Neural progenitor cell (in vitro differentiated cells): ENCODE measurements at regions not wholly inside any gene's neighbourhood (a gene's known extent, or its start where the extent isn't known, plus 50 kb on each side); places are given as distances from the start of the nearest gene placed in this dataset.
A peak's percentile ranks its signal among the peaks of the same experiment; 100 is the strongest.

Experiments used
- DNase-seq: peaks from one replicate; pipeline ENCODE4 v3.0.0-alpha.2; 2016; ENCODE audit warnings: low spot score
- H2AFZ ChIP-seq: fragments of 200-600 bp; sonication (generic); replicated peaks from 2 replicates; pipeline ENCODE4 v1.6.1; 2016; ENCODE audit warnings: antibody characterized with exemption
- H3F3A ChIP-seq: fragments of 200-600 bp; sonication (generic); 2 replicates; pipeline ENCODE4 v1.6.1; 2016; ENCODE audit warnings: antibody characterized with exemption, low read depth
- H3K27ac ChIP-seq: fragments of 200-600 bp; sonication (generic); 2 replicates; pipeline ENCODE4 v1.5.1; 2016; ENCODE audit warnings: mild to moderate bottlenecking
- H3K27me3 ChIP-seq: fragments of 200-600 bp; sonication (generic); 2 replicates; pipeline ENCODE4 v1.6.1; 2016; ENCODE audit warnings: mild to moderate bottlenecking, moderate library complexity
- H3K36me3 ChIP-seq: fragments of 200-600 bp; sonication (generic); 2 replicates; pipeline ENCODE4 v1.5.1; 2016
- H3K4me1 ChIP-seq: fragments of 200-600 bp; sonication (generic); 2 replicates; pipeline ENCODE4 v1.6.1; 2016; ENCODE audit warnings: mixed run types
- H3K4me2 ChIP-seq: fragments of 200-600 bp; sonication (generic); 2 replicates; pipeline ENCODE4 v1.6.1; 2016
- H3K4me3 ChIP-seq: fragments of 200-600 bp; sonication (generic); 2 replicates; pipeline ENCODE4 v1.5.1; 2016
- H3K79me2 ChIP-seq: fragments of 200-600 bp; sonication (generic); 2 replicates; pipeline ENCODE4 v1.6.1; 2016; ENCODE audit warnings: low read depth
- H3K9ac ChIP-seq: fragments of 200-600 bp; sonication (generic); 2 replicates; pipeline ENCODE4 v1.6.1; 2016
- H3K9me3 ChIP-seq: fragments of 200-600 bp; sonication (generic); 2 replicates; pipeline ENCODE4 v1.5.1; 2016; ENCODE audit warnings: low read depth
- H4K20me1 ChIP-seq: fragments of 200-600 bp; sonication (generic); 2 replicates; pipeline ENCODE4 v1.6.1; 2016; ENCODE audit warnings: low read depth
- H3K27ac Mint-ChIP-seq: 3 replicates; pipeline ENCODE4 v1.8.0; 2021; ENCODE audit warnings: mixed read lengths
- H3K27me3 Mint-ChIP-seq: 2 replicates; pipeline ENCODE4 v1.8.0; 2022; ENCODE audit warnings: low read depth, mild to moderate bottlenecking, inconsistent platforms, moderate library complexity, mixed read lengths; ENCODE audit not compliant: insufficient read depth
- H3K36me3 Mint-ChIP-seq: 3 replicates; pipeline ENCODE4 v1.8.0; 2021; ENCODE audit warnings: mixed read lengths
- H3K4me1 Mint-ChIP-seq: 3 replicates; pipeline ENCODE4 v1.8.0; 2021; ENCODE audit warnings: mixed read lengths
- H3K4me3 Mint-ChIP-seq: 3 replicates; pipeline ENCODE4 v1.8.0; 2021; ENCODE audit warnings: mild to moderate bottlenecking, moderate library complexity, mixed read lengths
- H3K9me3 Mint-ChIP-seq: 3 replicates; pipeline ENCODE4 v1.8.0; 2020; ENCODE audit warnings: mixed read lengths
- CTCF ChIP-seq: fragments of 200-600 bp; sonication (generic); IDR thresholded peaks from 2 replicates; pipeline ENCODE4 v1.5.1; 2017; ENCODE audit warnings: antibody characterized with exemption, mild to moderate bottlenecking
- EZH2 ChIP-seq: fragments of 200-600 bp; sonication (generic); IDR thresholded peaks from 2 replicates; pipeline ENCODE4 v1.6.1; 2017; ENCODE audit warnings: antibody characterized with exemption, mild to moderate bottlenecking, moderate library complexity
- EZH2phosphoT487 ChIP-seq: fragments of 200-600 bp; sonication (generic); IDR thresholded peaks from 2 replicates; pipeline ENCODE4 v1.6.1; 2017; ENCODE audit warnings: antibody characterized with exemption

GRCh38 chr2:175461839-175462238, 280.3 kb upstream of the ATP5MC3 start:
- Histone ChIP-seq H3K9ac (no peak overlapping the region), H3K4me2 (no peak overlapping the region), H3K4me1 (no peaks in the 10 kb centered on the region), H3K4me3 (no peak overlapping the region), H3K79me2 (no peaks in the 10 kb centered on the region), H3F3A (no peaks in the 10 kb centered on the region), H3K36me3 (no peaks in the 10 kb centered on the region), H3K27me3 (no peaks in the 10 kb centered on the region), H2AFZ (no peak overlapping the region), H4K20me1 (no peaks in the 10 kb centered on the region), H3K27ac (no peak overlapping the region), H3K9me3 (no peaks in the 10 kb centered on the region)
- no peaks in the 10 kb centered on the region for H3K36me3 Mint-ChIP-seq
- DNase-seq, result no peak
- TF ChIP-seq CTCF (no peak), EZH2phosphoT487 (no peak), EZH2 (no peak)
- H3K4me3 Mint-ChIP-seq, result no peak overlapping the region
- H3K4me1 Mint-ChIP-seq, result no peaks in the 10 kb centered on the region
- H3K27ac Mint-ChIP-seq, result no peak overlapping the region
- no peaks in the 10 kb centered on the region for H3K27me3 Mint-ChIP-seq
- H3K9me3 Mint-ChIP-seq, result peaks cover 8% of the 10 kb centered on the region

- Mint-ChIP-seq H3K4me1 (no peaks in the 10 kb centered on the region), H3K27ac (no peak overlapping the region), H3K27me3 (no peaks in the 10 kb centered on the region), H3K4me3 (no peak overlapping the region), H3K9me3 (peaks cover 8% of the 10 kb centered on the region), H3K36me3 (no peaks in the 10 kb centered on the region)
- H3K4me3 ChIP-seq, result no peak overlapping the region
- TF ChIP-seq CTCF (no peak), EZH2 (no peak), EZH2phosphoT487 (no peak)
- no peak overlapping the region for H3K27ac ChIP-seq
- no peaks in the 10 kb centered on the region for H3F3A ChIP-seq
- peak overlapping the region; percentile 7 for H2AFZ ChIP-seq
- H3K9me3 ChIP-seq, result no peaks in the 10 kb centered on the region
- no peaks in the 10 kb centered on the region for H3K79me2 ChIP-seq
- no peaks in the 10 kb centered on the region for H3K4me1 ChIP-seq
- H3K36me3 ChIP-seq, result no peaks in the 10 kb centered on the region
- H3K9ac ChIP-seq, result no peak overlapping the region
- H4K20me1 ChIP-seq, result no peaks in the 10 kb centered on the region
- no peaks in the 10 kb centered on the region for H3K27me3 ChIP-seq
- no peak overlapping the region for H3K4me2 ChIP-seq
- no peak for DNase-seq
Measured at GRCh38 chr2:175457895-175458448, 276.5 kb upstream of the ATP5MC3 start.

- no peak overlapping the region for H2AFZ ChIP-seq
- H3K27me3 ChIP-seq, result no peaks in the 10 kb centered on the region
- no peaks in the 10 kb centered on the region for H3K4me1 Mint-ChIP-seq
- H3F3A ChIP-seq, result no peaks in the 10 kb centered on the region
- H3K4me2 ChIP-seq, result peak overlapping the region; percentile 13
- no peaks in the 10 kb centered on the region for H3K27me3 Mint-ChIP-seq
- H3K27ac ChIP-seq, result no peak overlapping the region
- no peaks in the 10 kb centered on the region for H3K4me1 ChIP-seq
- H3K27ac Mint-ChIP-seq, result no peak overlapping the region
- no peak for DNase-seq
- no peaks in the 10 kb centered on the region for H3K9me3 ChIP-seq
- no peak overlapping the region for H3K4me3 Mint-ChIP-seq
- H3K9ac ChIP-seq, result no peak overlapping the region
- H4K20me1 ChIP-seq, result no peaks in the 10 kb centered on the region
- H3K79me2 ChIP-seq, result no peaks in the 10 kb centered on the region
- H3K9me3 Mint-ChIP-seq, result peaks cover 3% of the 10 kb centered on the region
- H3K36me3 Mint-ChIP-seq, result no peaks in the 10 kb centered on the region
- no peak overlapping the region for H3K4me3 ChIP-seq
- H3K36me3 ChIP-seq, result no peaks in the 10 kb centered on the region
- TF ChIP-seq CTCF (no peak), EZH2 (no peak), EZH2phosphoT487 (no peak)
Measured at GRCh38 chr2:175454953-175455389, 273.5 kb upstream of the ATP5MC3 start.
